A549 (cell line): ENCODE measurements at regions not wholly inside any gene's neighbourhood (a gene's known extent, or its start where the extent isn't known, plus 50 kb on each side); places are given as distances from the start of the nearest gene placed in this dataset.

ENCODE experiments used
- ATAC-seq, 2 experiments: fragments of 200-7000 bp in 1 of 2; fragments of >200 bp in 1 of 2; cut with Nextera tagmentation in 1 of 2; cut with Tn5 transposase in 1 of 2; 3 replicates each; pipeline versions ENCODE4 v1.8.0 to v1.9.1; 2018 to 2020; ENCODE audit warnings: mild to moderate bottlenecking in 1 of 2, moderate library complexity in 1 of 2
- CTCF ChIA-PET: fragments of 300-600 bp; sonication (Branson Sonifier 250); formaldehyde crosslinking; extraction: SDS; loops from one replicate; lab custom pipeline; 2021; ENCODE audit warnings: antibody characterized with exemption, inconsistent platforms; lab: Yijun Ruan, JAX
- POLR2A ChIA-PET: fragments of 350-600 bp; formaldehyde crosslinking; extraction: SDS; loops from one replicate; lab custom pipeline; 2021; ENCODE audit warnings: antibody characterized with exemption, inconsistent platforms; lab: Yijun Ruan, JAX
- DNase-seq, 2 experiments: peaks; one replicate each; pipeline versions ENCODE4 v3.0.0 to v3.0.0-alpha.2; 2011 to 2016; ENCODE audit warnings: low read depth in 1 of 2, low spot score in 1 of 2
- FAIRE-seq: peaks from 2 replicates; lab custom pipeline; 2011; peaks lifted over from hg19 to GRCh38; lab: Jason Lieb, UNC
- H3K27ac ChIP-seq, 2 experiments: fragments of >200 bp; sonication (Bioruptor Twin); formaldehyde crosslinking; 3 replicates each; pipeline ENCODE4 v1.5.1; 2016 to 2017
- H3K4me1 ChIP-seq: fragments of >200 bp; sonication (Bioruptor Twin); formaldehyde crosslinking; 3 replicates; pipeline ENCODE4 v1.6.1; 2016
- H3K4me2 ChIP-seq: fragments of >200 bp; sonication (Bioruptor Twin); formaldehyde crosslinking; 3 replicates; pipeline ENCODE4 v1.6.1; 2016
- H3K4me3 ChIP-seq: fragments of >200 bp; sonication (Bioruptor Twin); formaldehyde crosslinking; 3 replicates; pipeline ENCODE4 v1.5.1; 2016
- H3K9me3 ChIP-seq: fragments of >200 bp; sonication (Bioruptor Twin); formaldehyde crosslinking; 3 replicates; pipeline ENCODE4 v1.6.1; 2016
- CBX2 ChIP-seq: fragments of 200-600 bp; sonication (generic); IDR thresholded peaks from 2 replicates; pipeline ENCODE4 v1.6.1; 2016; ENCODE audit warnings: low read depth, mild to moderate bottlenecking, borderline replicate concordance
- E2F6 ChIP-seq: IDR thresholded peaks from 2 replicates; pipeline ENCODE4 v1.6.1; 2012; ENCODE audit warnings: low read depth, borderline replicate concordance
- ELK1 ChIP-seq: fragments of 150-350 bp; IDR thresholded peaks from 2 replicates; pipeline ENCODE4 v1.6.1; 2014; ENCODE audit warnings: low read depth, mild to moderate bottlenecking, low read length
- EP300 ChIP-seq, 2 experiments: fragments of >200 bp; sonication (Bioruptor Twin); formaldehyde crosslinking; IDR thresholded peaks; 2 replicates in 1 of 2; 3 replicates in 1 of 2; pipeline ENCODE4 v1.6.1; 2016 to 2017
- ESRRA ChIP-seq: fragments of 150-350 bp; IDR thresholded peaks from 2 replicates; pipeline ENCODE4 v1.6.1; 2014; ENCODE audit warnings: mild to moderate bottlenecking, low read length, borderline replicate concordance
- FOXS1 ChIP-seq: fragments of 250-450 bp; sonication (Bioruptor Pico); IDR thresholded peaks from 2 replicates; pipeline ENCODE4 v1.5.0; 2020; ENCODE audit warnings: mild to moderate bottlenecking, moderate library complexity
- HMGXB4 ChIP-seq: fragments of 250-450 bp; sonication (Bioruptor Pico); IDR thresholded peaks from 2 replicates; pipeline ENCODE4 v1.5.0; 2021; ENCODE audit warnings: mild to moderate bottlenecking, moderate library complexity, borderline replicate concordance
- KDM1A ChIP-seq: fragments of 200-600 bp; sonication (generic); IDR thresholded peaks from 2 replicates; pipeline ENCODE4 v1.6.1; 2016; ENCODE audit warnings: low read depth, mild to moderate bottlenecking
- MAX ChIP-seq: IDR thresholded peaks from 2 replicates; pipeline ENCODE4 v1.6.1; 2012
- MYC ChIP-seq: IDR thresholded peaks from 2 replicates; pipeline ENCODE4 v1.6.1; 2012; ENCODE audit warnings: mild to moderate bottlenecking, inconsistent platforms, low read length, improper control_type of control experiment, borderline replicate concordance
- PBX3 ChIP-seq: IDR thresholded peaks from 2 replicates; pipeline ENCODE4 v1.6.1; 2012
- PHF8 ChIP-seq: fragments of 200-600 bp; sonication (generic); IDR thresholded peaks from 2 replicates; pipeline ENCODE4 v1.6.1; 2016; ENCODE audit warnings: low read depth, mild to moderate bottlenecking, antibody characterized with exemption, moderate library complexity, borderline replicate concordance
- POLR2A ChIP-seq: IDR thresholded peaks from 2 replicates; pipeline ENCODE4 v1.6.1; 2012; ENCODE audit warnings: mild to moderate bottlenecking, low read length
- RAD21 ChIP-seq, 2 experiments: fragments of >200 bp in 1 of 2; sonication (Bioruptor Twin) in 1 of 2; formaldehyde crosslinking in 1 of 2; IDR thresholded peaks in 1 of 2; conservative IDR thresholded peaks in 1 of 2; 2 replicates in 1 of 2; 3 replicates in 1 of 2; pipeline ENCODE4 v1.6.1; 2012 to 2018; ENCODE audit warnings: inconsistent platforms in 1 of 2
- RARB ChIP-seq: fragments of 250-450 bp; sonication (Bioruptor Pico); IDR thresholded peaks from 2 replicates; pipeline ENCODE4 v1.8.0; 2021; ENCODE audit warnings: mild to moderate bottlenecking, moderate library complexity
- RFX5 ChIP-seq: fragments of 450-650 bp; IDR thresholded peaks from 2 replicates; pipeline ENCODE4 v1.7.1; 2014; ENCODE audit warnings: antibody characterized with exemption, mild to moderate bottlenecking, moderate library complexity
- RNF2 ChIP-seq: fragments of 200-600 bp; sonication (generic); IDR thresholded peaks from 2 replicates; pipeline ENCODE4 v1.6.1; 2016; ENCODE audit warnings: low read depth, mild to moderate bottlenecking, antibody characterized with exemption, moderate library complexity, borderline replicate concordance
- SMC3 ChIP-seq: fragments of >200 bp; sonication (Bioruptor Twin); formaldehyde crosslinking; IDR thresholded peaks from 3 replicates; pipeline ENCODE4 v1.6.1; 2018; ENCODE audit warnings: inconsistent platforms
- USF2 ChIP-seq: fragments of 450-650 bp; IDR thresholded peaks from 2 replicates; pipeline ENCODE4 v1.6.1; 2014; ENCODE audit warnings: antibody characterized with exemption
- WGBS: methylation state at CpG from one replicate; pipeline ENCODE4 v1.1.6; 2017; ENCODE audit errors: missing lambda C conversion rate; 5-methylcytosine and 5-hydroxymethylcytosine counted together

- no peak overlapping the region for H3K27ac ChIP-seq
- no peaks in the 10 kb centered on the region for H3K9me3 ChIP-seq
- ChIA-PET CTCF (interaction anchor here (0.9 kb wide), 1 partner anchor 157 kb away, joined by 3 read pairs; no protein-coding TSS in a partner anchor), POLR2A (no interaction called here)
- no peak for DNase-seq
- H3K4me3 ChIP-seq, result no peak overlapping the region
- no peaks in the 10 kb centered on the region for H3K4me1 ChIP-seq
- FAIRE-seq, result no peak
- no peak for TF ChIP-seq PBX3
- TF ChIP-seq FOXS1 (CRISPR knock-in tag), result no peak
- TF ChIP-seq PHF8, result no peak
- no peak for TF ChIP-seq SMC3
- TF ChIP-seq ESRRA, result no peak
- no peak for TF ChIP-seq E2F6
- TF ChIP-seq KDM1A, result no peak
- TF ChIP-seq USF2, result no peak
- TF ChIP-seq MAX, result no peak
- no peak for TF ChIP-seq CBX2
- no peak for TF ChIP-seq RAD21 (conservative IDR thresholded peaks at IDR 0.05 in 1 of 2, IDR thresholded peaks at IDR 0.05 in 1 of 2)
- TF ChIP-seq HMGXB4, result no peak
- TF ChIP-seq ELK1, result no peak
- TF ChIP-seq RARB (CRISPR knock-in tag), result no peak
- no peak for TF ChIP-seq RNF2
- no peak for TF ChIP-seq EP300 (IDR thresholded peaks at IDR 0.05)
- no peak for TF ChIP-seq RFX5
- no peak for ATAC-seq
- H3K4me2 ChIP-seq, result no peak overlapping the region
- WGBS, result 89% methylated on average over 3 of the region's 5 CpGs
These were observed 60.5 kb upstream of the UGT8 start for GRCh38 chr4:114538012-114538617.

GRCh38 chr4:114539985-114540384 lies 58.6 kb upstream of the UGT8 start:
- ATAC-seq (no peak), FAIRE-seq (no peak), DNase-seq (no peak)
- CTCF ChIA-PET, result no interaction called here
- Histone ChIP-seq H3K4me3 (no peak overlapping the region), H3K9me3 (no peaks in the 10 kb centered on the region), H3K4me1 (no peaks in the 10 kb centered on the region), H3K4me2 (no peak overlapping the region), H3K27ac (no peak overlapping the region)
- POLR2A ChIA-PET, result no interaction called here
- TF ChIP-seq CBX2 (no peak), MYC (no peak), SMC3 (no peak), POLR2A (no peak)
